Right cardiac atrium (tissue), 5 donors: ENCODE measurements at regions not wholly inside any gene's neighbourhood (a gene's known extent, or its start where the extent isn't known, plus 50 kb on each side); places are given as distances from the start of the nearest gene placed in this dataset.

ENCODE experiments used
- ATAC-seq, 2 donors: fragments of 200-7000 bp; cut with Tn5 transposase; one replicate each; pipeline versions ENCODE4 v1.8.0 to v1.9.1; 2020; ENCODE audit warnings: moderate library complexity in 2 of 2, mild to moderate bottlenecking in 1 of 2
- DNase-seq, 3 donors: peaks; one replicate each; pipeline ENCODE4 v3.0.0-alpha.2; 2020
- H3K27ac ChIP-seq: one replicate; pipeline ENCODE4 v1.5.1; 2013; ENCODE audit warnings: mild to moderate bottlenecking, low read length, control low read depth, moderate library complexity
- H3K27me3 ChIP-seq: one replicate; pipeline ENCODE4 v1.6.1; 2013; ENCODE audit not compliant: control insufficient read depth, insufficient read depth
- H3K4me1 ChIP-seq: one replicate; pipeline ENCODE4 v1.6.1; 2013; ENCODE audit warnings: low read length; ENCODE audit not compliant: control insufficient read depth, insufficient read depth
- H3K4me3 ChIP-seq: one replicate; pipeline ENCODE4 v1.5.1; 2013; ENCODE audit warnings: low read length, control low read depth
- H3K9me3 ChIP-seq: one replicate; pipeline ENCODE4 v1.6.1; 2013; ENCODE audit warnings: low read length; ENCODE audit not compliant: control insufficient read depth
- whole genome bisulfite sequencing: extraction: QIAGEN DNeasy Blood & Tissue Kit; methylation state at CpG from one replicate; pipeline ENCODE4 v1.1.7; 2013; 5-methylcytosine and 5-hydroxymethylcytosine counted together
- intact Hi-C, 4 donors: fragments of 100-400 bp; cut with DNase I; formaldehyde crosslinking; loops; one replicate each; pipeline versions ENCODE4 v1.11.0 to v1.14.0; 2022 to 2023
- donor health status: healthy with polysubstance abuse.
- donor health status: DM: no; HTN: yes; CAD: no.
- donor health status: DM: no; HTN: no; CAD: no.
- donor health status: DM: no; HTN: yes; CAD: no; lungs with severe emphysema.
- donor health status: DM: yes; HTN: yes; CAD: no.

- H3K27me3 ChIP-seq, result no peaks in the 10 kb centered on the region
- intact Hi-C loops, result no loop called here
- no peak for ATAC-seq
- 7% methylated on average over 2 of the region's 2 CpGs for WGBS
- no peak overlapping the region for H3K4me3 ChIP-seq
- H3K27ac ChIP-seq, result no peak overlapping the region
- H3K4me1 ChIP-seq, result no peaks in the 10 kb centered on the region
- no peak for DNase-seq
- no peaks in the 10 kb centered on the region for H3K9me3 ChIP-seq
Observed at GRCh38 chrX:122856205-122856604, 327.9 kb upstream of the GRIA3 start.

- intact Hi-C loops, result no loop called here
Observed at GRCh38 chrX:122857734-122858133, 326.3 kb upstream of the GRIA3 start.

GRCh38 chrX:122863067-122863466 lies 321.0 kb upstream of the GRIA3 start:
- Histone ChIP-seq H3K9me3 (no peaks in the 10 kb centered on the region), H3K27me3 (no peaks in the 10 kb centered on the region), H3K27ac (no peak overlapping the region), H3K4me1 (no peaks in the 10 kb centered on the region), H3K4me3 (no peak overlapping the region)
- ATAC-seq (no peak), DNase-seq (no peak)
- 69% methylated on average over 3 of the region's 3 CpGs for WGBS
- intact Hi-C loops, result no loop called here

More at GRCh38 chrX:122857734-122858133, 326.3 kb upstream of the GRIA3 start:
- no peaks in the 10 kb centered on the region for H3K27me3 ChIP-seq
- H3K27ac ChIP-seq, result no peak overlapping the region
- H3K4me1 ChIP-seq, result no peaks in the 10 kb centered on the region
- no peaks in the 10 kb centered on the region for H3K9me3 ChIP-seq
- ATAC-seq (no peak), DNase-seq (no peak)
- H3K4me3 ChIP-seq, result no peak overlapping the region
- 65% methylated on average over 2 of the region's 2 CpGs for WGBS

GRCh38 chrX:122866532-122866931 lies 317.5 kb upstream of the GRIA3 start:
- 54% methylated on average over 2 of the region's 2 CpGs for WGBS
- intact Hi-C loops, result no loop called here
- ATAC-seq, result no peak
- no peak overlapping the region for H3K4me3 ChIP-seq
- H3K4me1 ChIP-seq, result no peaks in the 10 kb centered on the region
- H3K9me3 ChIP-seq, result no peaks in the 10 kb centered on the region
- no peak overlapping the region for H3K27ac ChIP-seq
- DNase-seq, result no peak
- H3K27me3 ChIP-seq, result no peaks in the 10 kb centered on the region

- ATAC-seq, result no peak
- intact Hi-C loops, result no loop called here
- H3K27ac ChIP-seq, result no peak overlapping the region
Observed at GRCh38 chrX:122868631-122869030, 315.4 kb upstream of the GRIA3 start.

GRCh38 chrX:122869171-122869570 lies 314.9 kb upstream of the GRIA3 start:
- DNase-seq, result no peak
- intact Hi-C loops, result no loop called here
- Histone ChIP-seq H3K27me3 (no peaks in the 10 kb centered on the region), H3K4me3 (no peak overlapping the region), H3K27ac (no peak overlapping the region), H3K4me1 (no peaks in the 10 kb centered on the region), H3K9me3 (no peaks in the 10 kb centered on the region)
- ATAC-seq, result no peak
- WGBS, result 85% methylated on average over 4 of the region's 4 CpGs

More at GRCh38 chrX:122868631-122869030, 315.4 kb upstream of the GRIA3 start:
- no peaks in the 10 kb centered on the region for H3K27me3 ChIP-seq
- no peaks in the 10 kb centered on the region for H3K4me1 ChIP-seq
- 53% methylated on average over 1 of the region's 1 CpG for WGBS
- no peak overlapping the region for H3K4me3 ChIP-seq
- DNase-seq, result no peak
- H3K9me3 ChIP-seq, result no peaks in the 10 kb centered on the region

GRCh38 chrX:122878269-122878668 lies 305.8 kb upstream of the GRIA3 start:
- WGBS, result 79% methylated on average over 2 of the region's 2 CpGs
- Histone ChIP-seq H3K4me3 (no peak overlapping the region), H3K27me3 (no peaks in the 10 kb centered on the region), H3K9me3 (no peaks in the 10 kb centered on the region), H3K27ac (no peak overlapping the region), H3K4me1 (no peaks in the 10 kb centered on the region)
- intact Hi-C loops, result no loop called here
- no peak for DNase-seq
- ATAC-seq, result no peak

- H3K27me3 ChIP-seq, result no peaks in the 10 kb centered on the region
- intact Hi-C loops, result no loop called here
- ATAC-seq, result no peak
- DNase-seq, result no peak
- 71% methylated on average over 3 of the region's 3 CpGs for WGBS
- H3K9me3 ChIP-seq, result no peaks in the 10 kb centered on the region
- no peaks in the 10 kb centered on the region for H3K4me1 ChIP-seq
- no peak overlapping the region for H3K27ac ChIP-seq
- no peak overlapping the region for H3K4me3 ChIP-seq
Observed at GRCh38 chrX:122880952-122881351, 303.1 kb upstream of the GRIA3 start.

GRCh38 chrX:122890729-122891128 lies 293.3 kb upstream of the GRIA3 start:
- H3K9me3 ChIP-seq, result no peaks in the 10 kb centered on the region
- H3K4me1 ChIP-seq, result no peaks in the 10 kb centered on the region
- H3K27me3 ChIP-seq, result no peaks in the 10 kb centered on the region
- ATAC-seq (no peak), DNase-seq (no peak)
- intact Hi-C loops, result no loop called here
- no peak overlapping the region for H3K4me3 ChIP-seq
- H3K27ac ChIP-seq, result no peak overlapping the region

- no peak for DNase-seq
- intact Hi-C loops, result no loop called here
- H3K4me3 ChIP-seq, result no peak overlapping the region
- no peak overlapping the region for H3K27ac ChIP-seq
- H3K4me1 ChIP-seq, result no peaks in the 10 kb centered on the region
- WGBS, result 86% methylated on average over 7 of the region's 7 CpGs
- no peak for ATAC-seq
- H3K27me3 ChIP-seq, result no peaks in the 10 kb centered on the region
- H3K9me3 ChIP-seq, result no peaks in the 10 kb centered on the region
Observed at GRCh38 chrX:122906726-122907125, 277.4 kb upstream of the GRIA3 start.

GRCh38 chrX:122907375-122907774 lies 276.7 kb upstream of the GRIA3 start:
- ATAC-seq (no peak), DNase-seq (no peak)
- intact Hi-C loops, result no loop called here
- Histone ChIP-seq H3K27me3 (no peaks in the 10 kb centered on the region), H3K9me3 (no peaks in the 10 kb centered on the region), H3K27ac (no peak overlapping the region), H3K4me1 (no peaks in the 10 kb centered on the region), H3K4me3 (no peak overlapping the region)
- 76% methylated on average over 1 of the region's 1 CpG for WGBS

GRCh38 chrX:122910697-122911096 lies 273.4 kb upstream of the GRIA3 start:
- no peaks in the 10 kb centered on the region for H3K9me3 ChIP-seq
- no peak overlapping the region for H3K27ac ChIP-seq
- intact Hi-C loops, result no loop called here
- no peaks in the 10 kb centered on the region for H3K27me3 ChIP-seq
- no peak overlapping the region for H3K4me3 ChIP-seq
- H3K4me1 ChIP-seq, result no peaks in the 10 kb centered on the region
- no peak for ATAC-seq
- no peak for DNase-seq
- WGBS, result 11% methylated on average over 2 of the region's 2 CpGs
